ENCODE measurements at regions not wholly inside any gene's neighbourhood (a gene's known extent, or its start where the extent isn't known, plus 50 kb on each side); places are given as distances from the start of the nearest gene placed in this dataset.

DNA sequence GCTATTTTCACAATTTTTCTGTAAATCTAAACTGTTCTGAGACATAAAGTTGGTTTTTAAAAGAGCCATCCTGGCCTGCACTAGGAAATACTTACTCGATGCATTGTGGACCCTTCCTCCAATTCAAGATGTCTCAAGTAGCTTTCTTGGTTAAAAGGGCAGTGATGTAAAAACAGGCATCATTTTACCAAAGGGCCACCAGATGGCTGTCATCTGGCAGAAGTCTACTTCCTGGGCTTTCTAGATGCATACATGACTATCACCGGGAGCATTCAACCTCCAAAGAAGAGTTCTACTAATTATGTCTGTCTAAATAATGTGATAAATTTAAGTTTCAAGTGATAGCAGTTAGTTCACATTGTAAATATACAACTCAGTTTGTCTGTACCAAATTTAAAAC is 96.8 kb upstream of the FRMD6 start:
- H3K4me1 Mint-ChIP-seq (ENCODE audit: low read depth): no peaks in the 10 kb centered on the region
- no peak overlapping the region for H3K4me3 Mint-ChIP-seq
- Histone ChIP-seq H3K36me3 (ENCODE audit: insufficient read depth, low read length) (no peaks in the 10 kb centered on the region), H3K9me3 (ENCODE audit: control insufficient read depth in 1 of 2, insufficient read depth in 1 of 2, low read length in 2 of 2) (no peaks in the 10 kb centered on the region), H3K27me3 (ENCODE audit: control insufficient read depth in 1 of 2, insufficient read depth in 2 of 2, low read length in 2 of 2) (peaks cover 0 to 8% of the 10 kb centered on the region in 2 experiments), H3K27ac (ENCODE audit: low read depth in 1 of 2, low read length in 2 of 2) (no peak overlapping the region), H3K4me1 (ENCODE audit: insufficient read depth, low read length) (no peaks in the 10 kb centered on the region), H3K4me3 (ENCODE audit: low read length) (no peak overlapping the region)
- H3K27me3 Mint-ChIP-seq: no peaks in the 10 kb centered on the region
- no peaks in the 10 kb centered on the region for H3K36me3 Mint-ChIP-seq (ENCODE audit: low read depth)
- no peak overlapping the region for H3K27ac Mint-ChIP-seq
- CTCF ChIA-PET: no interaction called here
- TF ChIP-seq, protein P1, sequence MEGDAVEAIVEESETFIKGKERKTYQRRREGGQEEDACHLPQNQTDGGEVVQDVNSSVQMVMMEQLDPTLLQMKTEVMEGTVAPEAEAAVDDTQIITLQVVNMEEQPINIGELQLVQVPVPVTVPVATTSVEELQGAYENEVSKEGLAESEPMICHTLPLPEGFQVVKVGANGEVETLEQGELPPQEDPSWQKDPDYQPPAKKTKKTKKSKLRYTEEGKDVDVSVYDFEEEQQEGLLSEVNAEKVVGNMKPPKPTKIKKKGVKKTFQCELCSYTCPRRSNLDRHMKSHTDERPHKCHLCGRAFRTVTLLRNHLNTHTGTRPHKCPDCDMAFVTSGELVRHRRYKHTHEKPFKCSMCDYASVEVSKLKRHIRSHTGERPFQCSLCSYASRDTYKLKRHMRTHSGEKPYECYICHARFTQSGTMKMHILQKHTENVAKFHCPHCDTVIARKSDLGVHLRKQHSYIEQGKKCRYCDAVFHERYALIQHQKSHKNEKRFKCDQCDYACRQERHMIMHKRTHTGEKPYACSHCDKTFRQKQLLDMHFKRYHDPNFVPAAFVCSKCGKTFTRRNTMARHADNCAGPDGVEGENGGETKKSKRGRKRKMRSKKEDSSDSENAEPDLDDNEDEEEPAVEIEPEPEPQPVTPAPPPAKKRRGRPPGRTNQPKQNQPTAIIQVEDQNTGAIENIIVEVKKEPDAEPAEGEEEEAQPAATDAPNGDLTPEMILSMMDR (IDR thresholded peaks at IDR 0.05): no peak
- H3K9me3 Mint-ChIP-seq: no peaks in the 10 kb centered on the region
- DNase-seq (peak in 2 of 14 experiments; percentile 14 to 17), ATAC-seq (ENCODE audit: poor library complexity) (no peak)
- intact Hi-C loops (cut with DNase I, micrococcal nuclease): no loop called here
- POLR2A ChIA-PET: no interaction called here

- Mint-ChIP-seq H3K9me3 (no peaks in the 10 kb centered on the region), H3K4me1 (ENCODE audit: low read depth) (peaks cover 12% of the 10 kb centered on the region), H3K27me3 (no peaks in the 10 kb centered on the region), H3K4me3 (no peak overlapping the region), H3K27ac (no peak overlapping the region), H3K36me3 (ENCODE audit: low read depth) (no peaks in the 10 kb centered on the region)
- H3K27me3 ChIP-seq (ENCODE audit: control insufficient read depth in 1 of 2, insufficient read depth in 2 of 2, low read length in 2 of 2): no peaks in the 10 kb centered on the region
- no peaks in the 10 kb centered on the region for H3K9me3 ChIP-seq (ENCODE audit: control insufficient read depth in 1 of 2, insufficient read depth in 1 of 2, low read length in 2 of 2)
- no peak overlapping the region for H3K27ac ChIP-seq (ENCODE audit: low read depth in 1 of 2, low read length in 2 of 2)
- intact Hi-C loops (cut with DNase I, micrococcal nuclease): no loop called here
- no peak overlapping the region for H3K4me3 ChIP-seq (ENCODE audit: low read length)
- DNase-seq (no peak), ATAC-seq (ENCODE audit: poor library complexity) (no peak)
- ChIA-PET POLR2A (no interaction called here), CTCF (no interaction called here)
- H3K36me3 ChIP-seq (ENCODE audit: insufficient read depth, low read length): no peaks in the 10 kb centered on the region
- TF ChIP-seq, protein P1 (IDR thresholded peaks at IDR 0.05): no peak
- H3K4me1 ChIP-seq (ENCODE audit: insufficient read depth, low read length): no peaks in the 10 kb centered on the region
Measured at GRCh38 chr14:51561141-51561540, 90.6 kb upstream of the FRMD6 start.

- POLR2A ChIA-PET: no interaction called here
- TF ChIP-seq, protein P1 (IDR thresholded peaks at IDR 0.05): no peak
Measured at GRCh38 chr14:51562816-51563215, 88.9 kb upstream of the FRMD6 start.

More at GRCh38 chr14:51562816-51563215, 88.9 kb upstream of the FRMD6 start:
- CTCF ChIA-PET: no interaction called here
- no peak overlapping the region for H3K4me3 Mint-ChIP-seq
- no peaks in the 10 kb centered on the region for H3K36me3 Mint-ChIP-seq (ENCODE audit: low read depth)
- H3K27me3 Mint-ChIP-seq: no peaks in the 10 kb centered on the region
- H3K9me3 ChIP-seq (ENCODE audit: control insufficient read depth in 1 of 2, insufficient read depth in 1 of 2, low read length in 2 of 2): no peaks in the 10 kb centered on the region
- H3K9me3 Mint-ChIP-seq: no peaks in the 10 kb centered on the region
- H3K27me3 ChIP-seq (ENCODE audit: control insufficient read depth in 1 of 2, insufficient read depth in 2 of 2, low read length in 2 of 2): no peaks in the 10 kb centered on the region
- DNase-seq (no peak), ATAC-seq (ENCODE audit: poor library complexity) (no peak)
- peaks cover 3% of the 10 kb centered on the region for H3K4me1 ChIP-seq (ENCODE audit: insufficient read depth, low read length)
- intact Hi-C loops (cut with DNase I, micrococcal nuclease): no loop called here
- peaks cover 29% of the 10 kb centered on the region for H3K4me1 Mint-ChIP-seq (ENCODE audit: low read depth)
- no peak overlapping the region for H3K27ac ChIP-seq (ENCODE audit: low read depth in 1 of 2, low read length in 2 of 2)
- no peaks in the 10 kb centered on the region for H3K36me3 ChIP-seq (ENCODE audit: insufficient read depth, low read length)
- no peak overlapping the region for H3K4me3 ChIP-seq (ENCODE audit: low read length)
- no peak overlapping the region for H3K27ac Mint-ChIP-seq
